Psoas muscle (tissue), 7 donors: ENCODE measurements at regions not wholly inside any gene's neighbourhood (a gene's known extent, or its start where the extent isn't known, plus 50 kb on each side); places are given as distances from the start of the nearest gene placed in this dataset.

Experiments
- ATAC-seq, 4 donors: fragments of 200-7000 bp; cut with Tn5 transposase; one replicate each; pipeline ENCODE4 v1.9.1; 2020; ENCODE audit warnings: moderate library complexity in 3 of 4, mild to moderate bottlenecking in 2 of 4
- DNase-seq, 2 donors: peaks; one replicate each; pipeline ENCODE4 v3.0.0-alpha.2; 2020
- H3K27ac ChIP-seq: fragments of 200-600 bp; one replicate; pipeline ENCODE4 v1.8.0; 2022
- H3K27me3 ChIP-seq, 3 donors: fragments of 200-600 bp in 1 of 3; one replicate each; pipeline versions ENCODE4 v1.6.1 to v1.8.0; 2013 to 2022; ENCODE audit warnings: low read length in 2 of 3, mild to moderate bottlenecking in 2 of 3, moderate library complexity in 1 of 3; ENCODE audit not compliant: insufficient read depth in 3 of 3
- H3K36me3 ChIP-seq, 2 donors: fragments of 200-600 bp in 1 of 2; one replicate each; pipeline versions ENCODE4 v1.6.1 to v1.8.0; 2013 to 2022; ENCODE audit warnings: low read depth in 1 of 2, mild to moderate bottlenecking in 1 of 2, moderate library complexity in 1 of 2; ENCODE audit not compliant: insufficient read depth in 1 of 2
- H3K4me1 ChIP-seq: fragments of 200-600 bp; one replicate; pipeline ENCODE4 v1.8.0; 2022
- H3K4me3 ChIP-seq: fragments of 200-600 bp; one replicate; pipeline ENCODE4 v1.8.0; 2022; ENCODE audit warnings: mild to moderate bottlenecking
- H3K9me3 ChIP-seq: fragments of 200-600 bp; one replicate; pipeline ENCODE4 v1.8.0; 2022
- WGBS, 3 donors: extraction: QIAGEN DNeasy Blood & Tissue Kit; methylation state at CpG; one replicate each; pipeline versions ENCODE4 v1.1.6 to v1.1.7; 2013; 5-methylcytosine and 5-hydroxymethylcytosine counted together
- intact Hi-C, 2 donors: fragments of 100-400 bp; cut with DNase I; formaldehyde crosslinking; loops; one replicate each; pipeline versions ENCODE4 v1.11.0 to v1.14.2; 2022
- TF ChIP-seq, protein P1 (sequence below): fragments of 200-600 bp; IDR thresholded peaks from one replicate; pipeline ENCODE4 v1.8.0; 2022; ENCODE audit warnings: antibody characterized with exemption
- donor health status: healthy with polysubstance abuse.
- donor health status: DM: no; HTN: no; CAD: no; lungs with moderate emphysema.
- donor health status: Bipolar disorder and iron deficiency.
- donor health status: healthy.
- donor health status: DM: yes; HTN: yes; CAD: no.
- donor health status: DM: no; HTN: no; CAD: no.
- donor health status: DM: yes; HTN: yes; CAD: no.

DNA sequence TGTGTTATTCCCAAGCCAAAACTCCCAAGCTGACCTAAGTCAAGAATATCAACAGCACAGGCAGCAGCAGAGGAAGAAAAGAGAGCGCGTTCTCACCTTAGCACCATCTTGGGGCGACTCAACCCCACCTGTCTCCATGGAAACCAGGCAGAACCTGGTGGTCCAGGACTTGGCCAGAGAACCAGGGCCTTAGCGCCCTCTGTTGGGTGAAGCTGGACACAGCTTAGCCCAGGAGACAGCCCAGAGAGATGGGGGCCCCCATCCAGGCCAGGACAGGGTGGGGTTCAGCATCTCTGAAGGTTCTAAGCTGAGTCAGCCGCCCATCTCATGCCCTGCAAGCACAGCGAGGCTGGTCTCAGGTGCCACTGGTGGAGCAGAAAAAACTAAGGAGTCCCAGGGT is 60.1 kb upstream of the TMEM132E start:
- no peak overlapping the region for H3K27ac ChIP-seq
- DNase-seq (no peak), ATAC-seq (no peak)
- 20 to 24% (median 22%) methylated on average over 6 of the region's 6 CpGs for WGBS, 3 donors
- no peaks in the 10 kb centered on the region for H3K9me3 ChIP-seq
- TF ChIP-seq, protein P1, sequence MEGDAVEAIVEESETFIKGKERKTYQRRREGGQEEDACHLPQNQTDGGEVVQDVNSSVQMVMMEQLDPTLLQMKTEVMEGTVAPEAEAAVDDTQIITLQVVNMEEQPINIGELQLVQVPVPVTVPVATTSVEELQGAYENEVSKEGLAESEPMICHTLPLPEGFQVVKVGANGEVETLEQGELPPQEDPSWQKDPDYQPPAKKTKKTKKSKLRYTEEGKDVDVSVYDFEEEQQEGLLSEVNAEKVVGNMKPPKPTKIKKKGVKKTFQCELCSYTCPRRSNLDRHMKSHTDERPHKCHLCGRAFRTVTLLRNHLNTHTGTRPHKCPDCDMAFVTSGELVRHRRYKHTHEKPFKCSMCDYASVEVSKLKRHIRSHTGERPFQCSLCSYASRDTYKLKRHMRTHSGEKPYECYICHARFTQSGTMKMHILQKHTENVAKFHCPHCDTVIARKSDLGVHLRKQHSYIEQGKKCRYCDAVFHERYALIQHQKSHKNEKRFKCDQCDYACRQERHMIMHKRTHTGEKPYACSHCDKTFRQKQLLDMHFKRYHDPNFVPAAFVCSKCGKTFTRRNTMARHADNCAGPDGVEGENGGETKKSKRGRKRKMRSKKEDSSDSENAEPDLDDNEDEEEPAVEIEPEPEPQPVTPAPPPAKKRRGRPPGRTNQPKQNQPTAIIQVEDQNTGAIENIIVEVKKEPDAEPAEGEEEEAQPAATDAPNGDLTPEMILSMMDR, result no peak
- intact Hi-C loops, result no loop called here
- no peak overlapping the region for H3K4me3 ChIP-seq
- H3K4me1 ChIP-seq, result no peaks in the 10 kb centered on the region
- H3K36me3 ChIP-seq, result no peaks in the 10 kb centered on the region
- H3K27me3 ChIP-seq, result peaks cover 3 to 8% (median 4%) of the 10 kb centered on the region in 3 donors

DNA sequence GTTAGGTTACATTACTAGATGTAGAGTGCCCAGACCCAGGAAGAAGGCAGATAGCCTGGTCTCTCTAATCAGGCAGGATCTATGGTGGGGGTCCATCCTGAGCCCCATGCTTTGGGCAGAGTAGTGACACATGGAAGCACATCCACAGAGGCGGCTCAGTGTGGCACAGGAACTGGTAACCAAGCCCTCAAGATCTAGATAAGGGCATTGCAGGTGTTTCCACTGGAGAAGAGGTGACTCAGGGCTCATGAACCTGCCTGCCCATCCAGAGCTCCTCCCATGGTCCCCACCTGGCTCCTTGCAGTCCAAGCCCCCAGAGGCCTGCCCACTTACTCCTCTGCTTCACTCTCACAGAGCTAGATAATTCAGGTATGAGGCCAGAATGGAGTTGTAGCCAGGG is 62.0 kb upstream of the TMEM132E start:
- H3K27me3 ChIP-seq, result peaks cover 0 to 5% (median 4%) of the 10 kb centered on the region in 3 donors
- no peak overlapping the region for H3K27ac ChIP-seq
- DNase-seq, result no peak
- WGBS, 3 donors, result 76 to 100% (median 78%) methylated on average over 1 of the region's 1 CpG
- TF ChIP-seq, protein P1, result no peak
- H3K36me3 ChIP-seq, result no peaks in the 10 kb centered on the region
- no peaks in the 10 kb centered on the region for H3K4me1 ChIP-seq
- no peaks in the 10 kb centered on the region for H3K9me3 ChIP-seq
- intact Hi-C loops, result no loop called here
- H3K4me3 ChIP-seq, result no peak overlapping the region
- ATAC-seq, result no peak

DNA sequence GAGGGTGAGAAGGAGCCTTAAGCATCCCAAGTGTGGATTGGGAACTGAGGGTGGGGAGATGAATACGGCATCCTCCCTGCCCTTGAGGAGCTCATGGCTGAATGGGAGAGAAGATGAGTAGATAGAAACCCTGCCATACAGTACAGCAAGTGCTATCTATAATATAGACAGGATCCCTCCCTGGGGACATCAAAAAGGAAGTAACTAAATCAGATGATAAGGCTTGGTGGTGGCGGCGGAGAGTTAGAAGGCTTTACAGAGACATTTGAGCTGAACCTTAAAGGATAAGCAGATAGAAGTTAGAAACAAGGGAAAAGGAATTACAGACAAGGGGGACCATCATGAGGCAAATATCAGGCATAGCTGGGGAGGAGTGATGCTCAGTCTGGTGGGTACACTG is 67.5 kb upstream of the TMEM132E start:
- Histone ChIP-seq H3K36me3 (no peaks in the 10 kb centered on the region), H3K4me3 (no peak overlapping the region), H3K4me1 (no peaks in the 10 kb centered on the region), H3K27ac (no peak overlapping the region), H3K9me3 (no peaks in the 10 kb centered on the region), H3K27me3 (peaks cover 0 to 21% (median 4%) of the 10 kb centered on the region in 3 donors)
- ATAC-seq (no peak), DNase-seq (no peak)
- 69 to 76% (median 71%) methylated on average over 3 of the region's 3 CpGs for WGBS, 3 donors
- TF ChIP-seq, protein P1, result no peak
- intact Hi-C loops, result no loop called here

DNA sequence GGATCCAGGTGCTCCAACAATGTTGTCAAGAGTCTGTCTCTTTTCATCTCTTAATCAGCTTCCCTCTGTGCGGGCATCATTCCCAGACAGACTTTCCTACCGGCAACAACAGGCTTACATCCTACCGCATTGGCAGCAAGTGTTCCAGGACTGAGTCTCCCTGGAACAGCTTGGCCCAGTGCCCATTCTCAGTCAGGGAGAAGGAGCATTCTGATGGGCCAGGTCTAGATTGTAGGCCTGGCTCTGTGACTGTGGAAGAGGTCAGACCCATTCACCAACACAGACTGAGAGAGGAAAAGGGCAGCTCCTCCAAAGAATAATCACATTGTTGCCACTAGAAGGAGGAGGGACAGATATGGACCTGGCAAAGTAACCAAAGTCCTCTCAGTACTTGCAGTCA is 68.1 kb upstream of the TMEM132E start:
- no peak for ATAC-seq
- Histone ChIP-seq H3K36me3 (no peaks in the 10 kb centered on the region), H3K4me3 (no peak overlapping the region), H3K27me3 (peaks cover 0 to 28% (median 4%) of the 10 kb centered on the region in 3 donors), H3K9me3 (no peaks in the 10 kb centered on the region), H3K4me1 (no peaks in the 10 kb centered on the region), H3K27ac (no peak overlapping the region)
- WGBS, 3 donors, result 37 to 59% (median 41%) methylated on average over 3 of the region's 3 CpGs
- no peak for DNase-seq
- TF ChIP-seq, protein P1, result no peak
- intact Hi-C loops, result no loop called here

DNA sequence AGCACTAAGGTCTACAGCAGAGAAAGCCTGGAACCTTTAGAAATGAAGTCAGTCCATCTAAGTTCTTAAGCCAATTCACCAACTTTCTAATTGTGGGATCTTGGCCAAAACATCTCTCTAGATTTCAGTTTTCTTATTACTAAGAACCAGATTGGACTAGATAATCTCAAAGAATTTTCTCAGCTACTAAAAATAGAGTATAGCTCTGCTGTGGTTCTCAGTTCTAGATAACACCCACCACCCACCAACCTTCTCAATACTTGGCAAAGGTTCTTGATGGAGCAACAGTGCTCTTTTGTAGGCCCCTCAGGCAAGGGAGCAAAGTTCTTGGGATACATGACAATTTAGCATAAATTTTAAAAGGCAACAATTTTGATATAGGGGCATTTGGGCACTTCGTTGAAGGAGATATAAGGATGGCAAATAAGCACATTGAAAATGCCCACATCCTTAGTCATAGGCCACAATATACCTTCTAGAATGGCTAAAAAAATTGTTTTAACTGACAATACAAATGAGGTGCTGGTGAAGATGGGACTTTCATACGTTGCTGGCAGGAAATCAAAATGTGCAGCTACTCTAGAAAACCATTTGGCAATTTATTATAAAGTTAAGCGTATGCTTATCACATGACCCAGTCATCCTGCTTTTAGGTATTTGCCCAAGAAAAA is 74.4 kb upstream of the TMEM132E start:
- no peak overlapping the region for H3K4me3 ChIP-seq
- 49 to 58% (median 51%) methylated on average over 3 of the region's 3 CpGs for WGBS, 3 donors

More for the DNA sequence above, 74.4 kb upstream of the TMEM132E start:
- DNase-seq (no peak), ATAC-seq (no peak)
- H3K27me3 ChIP-seq, result peaks cover 3 to 32% (median 3%) of the 10 kb centered on the region in 3 donors
- TF ChIP-seq, protein P1, result no peak
- H3K27ac ChIP-seq, result no peak overlapping the region
- H3K9me3 ChIP-seq, result no peaks in the 10 kb centered on the region
- intact Hi-C loops, result no loop called here
- H3K36me3 ChIP-seq, result no peaks in the 10 kb centered on the region
- H3K4me1 ChIP-seq, result no peaks in the 10 kb centered on the region
